Endothelial cell (in vitro differentiated cells): ENCODE measurements at regions not wholly inside any gene's neighbourhood (a gene's known extent, or its start where the extent isn't known, plus 50 kb on each side); places are given as distances from the start of the nearest gene placed in this dataset.

Experiments
- DNase-seq: peaks from one replicate; pipeline ENCODE4 v3.0.0; 2021; ENCODE audit warnings: low spot score
- H3K27ac Mint-ChIP-seq: one replicate; pipeline ENCODE4 v1.8.0; 2021; ENCODE audit warnings: mixed read lengths, inconsistent platforms; ENCODE audit not compliant: unreplicated experiment
- H3K27me3 Mint-ChIP-seq: one replicate; pipeline ENCODE4 v1.8.0; 2021; ENCODE audit warnings: mild to moderate bottlenecking, moderate library complexity, mixed read lengths, inconsistent platforms; ENCODE audit not compliant: unreplicated experiment
- H3K36me3 Mint-ChIP-seq: one replicate; pipeline ENCODE4 v1.8.0; 2021; ENCODE audit warnings: mild to moderate bottlenecking, low read depth, mixed read lengths, inconsistent platforms; ENCODE audit not compliant: unreplicated experiment
- H3K4me1 Mint-ChIP-seq: one replicate; pipeline ENCODE4 v1.8.0; 2021; ENCODE audit warnings: mild to moderate bottlenecking, mixed read lengths, inconsistent platforms; ENCODE audit not compliant: unreplicated experiment
- H3K4me3 Mint-ChIP-seq: one replicate; pipeline ENCODE4 v1.8.0; 2021; ENCODE audit warnings: mild to moderate bottlenecking, mixed read lengths, inconsistent platforms; ENCODE audit not compliant: unreplicated experiment
- H3K9me3 Mint-ChIP-seq: one replicate; pipeline ENCODE4 v1.8.0; 2021; ENCODE audit warnings: mixed read lengths, inconsistent platforms; ENCODE audit not compliant: unreplicated experiment
- TF ChIP-seq, protein P1 (sequence below): fragments of 200-600 bp; sonication (generic); IDR thresholded peaks from one replicate; pipeline ENCODE4 v1.5.0; 2021; ENCODE audit warnings: antibody characterized with exemption; ENCODE audit not compliant: unreplicated experiment

DNA sequence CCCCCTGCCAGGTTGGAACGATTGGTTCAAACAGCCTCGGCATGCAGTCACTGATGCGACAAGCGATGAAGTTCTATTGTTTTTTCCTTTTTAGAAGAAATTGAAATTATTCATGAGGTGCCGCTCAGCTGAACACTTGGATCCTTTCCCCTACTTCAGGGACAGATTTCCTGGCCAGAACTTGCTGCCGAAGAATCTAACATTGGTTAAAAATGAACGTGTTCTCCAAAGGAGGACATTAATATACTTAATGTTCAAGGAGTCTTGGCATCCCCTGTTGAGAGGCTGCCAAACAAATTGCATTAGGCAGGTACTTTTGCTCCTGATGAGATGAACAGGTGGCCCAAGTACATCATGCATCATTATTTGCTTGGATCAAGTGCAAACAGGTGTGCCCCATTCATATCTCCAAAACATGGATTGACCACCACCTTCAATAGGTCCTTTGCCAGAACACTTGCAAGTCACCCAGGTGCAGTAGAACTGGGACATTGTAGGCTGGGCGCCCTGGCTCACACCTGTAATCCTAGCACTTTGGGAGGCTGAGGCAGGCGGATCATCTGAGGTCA lies 437.2 kb downstream of the HAPSTR1 start:
- no peak for DNase-seq
- Mint-ChIP-seq H3K4me1 (peaks cover 3% of the 10 kb centered on the region), H3K27me3 (no peaks in the 10 kb centered on the region), H3K36me3 (no peaks in the 10 kb centered on the region), H3K9me3 (no peaks in the 10 kb centered on the region), H3K27ac (no peak overlapping the region), H3K4me3 (no peak overlapping the region)
- TF ChIP-seq, protein P1, sequence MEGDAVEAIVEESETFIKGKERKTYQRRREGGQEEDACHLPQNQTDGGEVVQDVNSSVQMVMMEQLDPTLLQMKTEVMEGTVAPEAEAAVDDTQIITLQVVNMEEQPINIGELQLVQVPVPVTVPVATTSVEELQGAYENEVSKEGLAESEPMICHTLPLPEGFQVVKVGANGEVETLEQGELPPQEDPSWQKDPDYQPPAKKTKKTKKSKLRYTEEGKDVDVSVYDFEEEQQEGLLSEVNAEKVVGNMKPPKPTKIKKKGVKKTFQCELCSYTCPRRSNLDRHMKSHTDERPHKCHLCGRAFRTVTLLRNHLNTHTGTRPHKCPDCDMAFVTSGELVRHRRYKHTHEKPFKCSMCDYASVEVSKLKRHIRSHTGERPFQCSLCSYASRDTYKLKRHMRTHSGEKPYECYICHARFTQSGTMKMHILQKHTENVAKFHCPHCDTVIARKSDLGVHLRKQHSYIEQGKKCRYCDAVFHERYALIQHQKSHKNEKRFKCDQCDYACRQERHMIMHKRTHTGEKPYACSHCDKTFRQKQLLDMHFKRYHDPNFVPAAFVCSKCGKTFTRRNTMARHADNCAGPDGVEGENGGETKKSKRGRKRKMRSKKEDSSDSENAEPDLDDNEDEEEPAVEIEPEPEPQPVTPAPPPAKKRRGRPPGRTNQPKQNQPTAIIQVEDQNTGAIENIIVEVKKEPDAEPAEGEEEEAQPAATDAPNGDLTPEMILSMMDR = no peak

DNA sequence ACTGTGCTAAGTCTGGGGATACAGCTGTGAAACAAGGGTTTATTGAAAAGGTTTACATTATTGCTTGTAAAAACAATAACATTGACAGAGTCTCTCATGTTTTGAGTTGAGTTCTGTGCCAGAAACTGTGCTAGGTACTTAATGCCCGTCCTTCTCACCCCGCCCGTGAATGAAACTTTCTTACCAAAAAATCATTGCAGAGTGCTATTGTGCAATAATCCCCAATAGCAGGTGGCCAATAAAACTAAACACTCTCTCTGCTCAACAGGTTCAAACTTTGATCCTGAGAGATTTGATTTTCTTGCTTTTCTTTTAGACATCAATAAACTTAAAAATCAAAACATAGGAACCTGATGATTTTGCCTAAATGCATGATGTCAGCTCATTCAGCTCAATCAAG lies 441.6 kb downstream of the HAPSTR1 start:
- no peaks in the 10 kb centered on the region for H3K4me1 Mint-ChIP-seq
- peaks cover 1% of the 10 kb centered on the region for H3K27me3 Mint-ChIP-seq
- no peak overlapping the region for H3K27ac Mint-ChIP-seq
- H3K9me3 Mint-ChIP-seq = no peaks in the 10 kb centered on the region
- TF ChIP-seq, protein P1 = no peak
- no peak overlapping the region for H3K4me3 Mint-ChIP-seq
- DNase-seq = no peak
- H3K36me3 Mint-ChIP-seq = no peaks in the 10 kb centered on the region

DNA sequence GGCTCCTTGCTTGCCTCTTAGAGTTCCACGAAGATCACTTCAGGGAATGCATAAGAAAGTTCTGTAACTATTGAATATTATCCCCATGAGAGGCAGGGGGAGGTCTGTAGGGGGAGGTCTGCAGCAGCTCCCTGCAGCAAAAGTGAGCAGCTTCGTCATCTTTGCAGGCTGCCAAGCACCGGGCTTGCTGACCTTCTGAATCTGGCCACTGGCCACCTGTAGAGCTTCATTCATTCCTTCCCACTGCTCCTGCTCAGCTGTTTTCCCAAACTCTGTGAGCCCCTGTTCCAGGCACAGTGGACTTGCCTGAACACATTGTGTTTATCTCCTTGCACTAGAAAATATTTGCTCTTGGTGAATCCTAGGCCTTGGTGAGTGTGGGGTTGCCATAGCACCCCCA lies 443.3 kb downstream of the HAPSTR1 start:
- H3K27me3 Mint-ChIP-seq = peaks cover 1% of the 10 kb centered on the region
- no peak overlapping the region for H3K27ac Mint-ChIP-seq
- no peak overlapping the region for H3K4me3 Mint-ChIP-seq

DNA sequence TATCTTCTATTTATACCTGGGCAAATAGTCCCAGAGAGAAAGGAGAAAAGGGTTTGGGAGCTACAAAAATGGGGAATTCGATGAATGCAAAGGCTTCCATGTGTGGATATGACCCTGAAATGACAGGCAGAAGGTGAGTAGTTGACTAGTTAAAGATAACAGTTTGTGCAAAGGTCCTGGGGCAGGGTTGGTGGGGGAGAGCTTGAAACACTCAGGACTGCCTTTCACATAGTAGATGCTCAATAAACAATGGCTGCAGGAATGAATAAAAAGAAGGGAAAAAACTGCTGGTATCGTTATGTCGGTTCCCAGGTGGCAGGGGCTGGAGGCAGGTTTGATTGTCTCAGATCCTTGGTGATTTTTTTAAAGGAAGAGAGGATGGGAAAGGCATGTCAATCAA lies 445.5 kb downstream of the HAPSTR1 start:
- Mint-ChIP-seq H3K4me1 (no peaks in the 10 kb centered on the region), H3K27me3 (peaks cover 1% of the 10 kb centered on the region), H3K4me3 (no peak overlapping the region), H3K27ac (no peak overlapping the region), H3K36me3 (no peaks in the 10 kb centered on the region), H3K9me3 (no peaks in the 10 kb centered on the region)
- DNase-seq = no peak
- TF ChIP-seq, protein P1 = no peak

More for the DNA sequence above, 443.3 kb downstream of the HAPSTR1 start:
- Mint-ChIP-seq H3K4me1 (no peaks in the 10 kb centered on the region), H3K9me3 (no peaks in the 10 kb centered on the region), H3K36me3 (no peaks in the 10 kb centered on the region)
- TF ChIP-seq, protein P1 = no peak
- DNase-seq = no peak

DNA sequence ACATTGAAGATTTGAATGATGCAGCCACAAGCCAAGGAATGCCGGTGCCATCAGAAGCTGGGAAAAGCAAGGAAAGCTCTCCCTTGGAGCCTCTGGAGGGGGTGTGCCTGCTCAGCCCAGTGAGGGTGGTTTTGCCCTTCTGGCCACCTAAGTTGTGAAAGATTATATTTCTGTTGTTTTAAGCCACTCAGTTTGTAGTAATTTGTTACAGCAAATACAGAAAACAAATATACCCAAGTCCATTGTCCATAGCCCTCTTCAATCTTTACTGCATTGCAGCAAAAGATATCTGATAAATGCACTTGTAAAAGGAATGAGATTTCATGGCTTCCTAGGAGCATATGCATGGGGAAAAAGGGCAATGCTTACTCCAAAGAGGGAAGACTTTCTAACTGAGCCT lies 447.9 kb downstream of the HAPSTR1 start:
- TF ChIP-seq, protein P1 = no peak
- no peaks in the 10 kb centered on the region for H3K36me3 Mint-ChIP-seq
- no peaks in the 10 kb centered on the region for H3K9me3 Mint-ChIP-seq
- peaks cover 1% of the 10 kb centered on the region for H3K27me3 Mint-ChIP-seq
- no peak overlapping the region for H3K4me3 Mint-ChIP-seq
- no peaks in the 10 kb centered on the region for H3K4me1 Mint-ChIP-seq
- no peak overlapping the region for H3K27ac Mint-ChIP-seq
- no peak for DNase-seq
